Skeletal muscle tissue (tissue), 3 donors: ENCODE measurements at regions not wholly inside any gene's neighbourhood (a gene's known extent, or its start where the extent isn't known, plus 50 kb on each side); places are given as distances from the start of the nearest gene placed in this dataset.

Experiments
- H3K27ac ChIP-seq: one replicate; pipeline ENCODE4 v1.7.0; 2013; ENCODE audit warnings: mild to moderate bottlenecking, low read depth, low read length, inconsistent platforms
- H3K27me3 ChIP-seq, 3 donors: one replicate each; pipeline ENCODE4 v1.7.0; 2013; ENCODE audit warnings: low read length in 3 of 3; ENCODE audit not compliant: control insufficient read depth in 3 of 3, insufficient read depth in 3 of 3
- H3K36me3 ChIP-seq, 3 donors: one replicate each; pipeline ENCODE4 v1.7.0; 2013; ENCODE audit warnings: low read length in 3 of 3; ENCODE audit not compliant: control insufficient read depth in 3 of 3, insufficient read depth in 3 of 3
- H3K4me1 ChIP-seq, 3 donors: one replicate each; pipeline ENCODE4 v1.7.0; 2013; ENCODE audit warnings: low read length in 3 of 3, mild to moderate bottlenecking in 3 of 3; ENCODE audit not compliant: control insufficient read depth in 3 of 3, insufficient read depth in 3 of 3
- H3K4me3 ChIP-seq, 3 donors: one replicate each; pipeline ENCODE4 v1.7.0; 2013; ENCODE audit warnings: low read length in 3 of 3
- H3K9ac ChIP-seq, 3 donors: one replicate each; pipeline ENCODE4 v1.7.0; 2013; ENCODE audit warnings: low read length in 3 of 3, mild to moderate bottlenecking in 3 of 3, moderate library complexity in 2 of 3, low read depth in 1 of 3
- H3K9me3 ChIP-seq, 3 donors: one replicate each; pipeline ENCODE4 v1.7.0; 2013; ENCODE audit warnings: low read length in 3 of 3; ENCODE audit not compliant: control insufficient read depth in 3 of 3
- donor health status: Osteomylitis.

- Histone ChIP-seq H3K27ac (no peak overlapping the region), H3K9ac (peak overlapping the region in 1 of 3 donors; percentile 24), H3K36me3 (no peaks in the 10 kb centered on the region), H3K9me3 (no peaks in the 10 kb centered on the region), H3K4me1 (peaks cover 10 to 22% (median 16%) of the 10 kb centered on the region in 3 donors), H3K27me3 (no peaks in the 10 kb centered on the region), H3K4me3 (peak overlapping the region in 1 of 3 donors; percentile 8)
Measured at GRCh38 chr4:24260923-24261564, 323.3 kb downstream of the DHX15 start.

DNA sequence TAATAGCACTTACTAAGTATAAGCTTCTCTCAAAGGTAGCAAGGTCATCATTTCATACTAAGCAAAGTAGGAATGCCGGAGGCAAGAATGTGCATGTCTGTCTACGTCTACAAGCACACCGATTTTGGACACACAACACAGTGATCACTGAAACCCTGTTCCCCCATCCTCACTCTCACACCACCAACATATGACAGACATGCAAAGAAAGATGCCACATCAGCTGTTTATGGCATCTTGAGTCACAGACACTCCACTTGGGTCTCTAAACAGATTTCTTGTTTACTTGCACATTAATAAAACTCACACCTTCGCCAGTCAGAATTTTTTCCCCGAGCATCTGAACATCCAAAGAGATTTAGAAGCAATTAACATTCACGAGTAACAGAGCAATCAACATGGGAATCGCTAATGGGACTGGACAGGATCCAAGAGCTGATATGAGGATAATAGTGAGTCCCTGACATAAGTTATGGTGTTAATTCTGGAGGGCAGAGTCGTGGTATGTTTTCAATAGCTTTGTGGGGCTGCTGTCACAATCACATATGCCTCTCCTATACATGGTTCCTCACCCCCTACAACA, 324.1 kb downstream of the DHX15 start:
- Histone ChIP-seq H3K27me3 (no peaks in the 10 kb centered on the region), H3K9ac (no peak overlapping the region), H3K4me1 (peaks cover 6 to 21% (median 17%) of the 10 kb centered on the region in 3 donors), H3K9me3 (no peaks in the 10 kb centered on the region), H3K27ac (no peak overlapping the region), H3K4me3 (no peak overlapping the region), H3K36me3 (no peaks in the 10 kb centered on the region)

- H3K27ac ChIP-seq, result no peak overlapping the region
- no peak overlapping the region for H3K4me3 ChIP-seq
- H3K4me1 ChIP-seq, result peaks cover 6 to 14% (median 13%) of the 10 kb centered on the region in 3 donors
- H3K36me3 ChIP-seq, result no peaks in the 10 kb centered on the region
- no peaks in the 10 kb centered on the region for H3K27me3 ChIP-seq
- H3K9me3 ChIP-seq, result no peaks in the 10 kb centered on the region
- H3K9ac ChIP-seq, result no peak overlapping the region
Measured at GRCh38 chr4:24256547-24256946, 327.8 kb downstream of the DHX15 start.

GRCh38 chr4:24256066-24256465, 328.3 kb downstream of the DHX15 start:
- H3K27ac ChIP-seq, result no peak overlapping the region
- peak overlapping the region in 1 of 3 donors; percentile 24 for H3K9ac ChIP-seq
- no peaks in the 10 kb centered on the region for H3K9me3 ChIP-seq
- peaks cover 3 to 9% (median 9%) of the 10 kb centered on the region in 3 donors for H3K4me1 ChIP-seq
- H3K4me3 ChIP-seq, result peak overlapping the region in 1 of 3 donors; percentile 36
- H3K36me3 ChIP-seq, result no peaks in the 10 kb centered on the region
- H3K27me3 ChIP-seq, result no peaks in the 10 kb centered on the region

DNA sequence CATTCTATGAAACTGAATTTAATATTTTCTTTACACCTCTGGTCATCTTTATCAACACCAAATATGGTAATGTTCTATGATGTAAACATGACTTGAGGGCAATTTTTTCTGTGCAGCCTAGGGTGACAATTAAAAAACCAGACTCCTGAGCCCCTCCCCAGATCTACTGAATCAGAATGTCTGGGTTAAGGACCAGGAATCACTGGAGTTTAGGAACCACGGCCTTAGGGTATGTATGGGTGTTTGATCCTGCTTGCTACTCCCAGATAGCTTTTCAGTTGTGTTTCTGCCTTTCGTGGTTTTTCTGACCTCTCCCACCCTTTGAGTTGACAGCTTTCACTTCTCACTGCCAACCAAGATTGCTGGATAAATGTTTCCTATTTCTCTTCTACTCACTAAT, 332.2 kb downstream of the DHX15 start:
- Histone ChIP-seq H3K4me1 (peaks cover 20 to 28% (median 22%) of the 10 kb centered on the region in 3 donors), H3K27ac (no peak overlapping the region), H3K4me3 (no peak overlapping the region), H3K9me3 (no peaks in the 10 kb centered on the region), H3K27me3 (no peaks in the 10 kb centered on the region), H3K9ac (no peak overlapping the region), H3K36me3 (no peaks in the 10 kb centered on the region)

DNA sequence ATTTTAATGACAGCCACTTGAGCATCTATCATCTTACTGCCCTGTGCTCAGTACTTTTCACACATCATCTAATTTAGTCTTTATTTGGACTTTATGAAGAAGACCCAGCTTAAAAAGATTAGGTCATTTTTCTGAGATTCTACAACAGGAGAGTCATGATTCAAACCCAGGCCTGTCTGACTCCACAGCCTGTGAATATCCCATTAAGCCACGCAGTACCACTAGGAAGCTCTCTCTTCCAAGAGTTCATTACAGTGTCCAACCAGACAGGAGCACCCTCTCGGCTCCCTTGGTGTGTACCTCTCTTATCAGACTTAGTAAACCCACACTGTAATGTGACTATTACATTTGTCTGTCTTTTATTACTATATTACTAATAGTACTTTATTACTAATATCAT, 332.8 kb downstream of the DHX15 start:
- no peak overlapping the region for H3K9ac ChIP-seq
- no peaks in the 10 kb centered on the region for H3K36me3 ChIP-seq
- no peak overlapping the region for H3K4me3 ChIP-seq
- H3K4me1 ChIP-seq, result peaks cover 20 to 28% (median 22%) of the 10 kb centered on the region in 3 donors
- no peaks in the 10 kb centered on the region for H3K9me3 ChIP-seq
- no peaks in the 10 kb centered on the region for H3K27me3 ChIP-seq
- no peak overlapping the region for H3K27ac ChIP-seq

GRCh38 chr4:24249972-24250371, 334.4 kb downstream of the DHX15 start:
- H3K27me3 ChIP-seq, result no peaks in the 10 kb centered on the region
- H3K9me3 ChIP-seq, result no peaks in the 10 kb centered on the region
- peak overlapping the region; percentile 75 for H3K27ac ChIP-seq
- H3K9ac ChIP-seq, result no peak overlapping the region
- H3K36me3 ChIP-seq, result no peaks in the 10 kb centered on the region
- H3K4me1 ChIP-seq, result peaks cover 24 to 29% (median 28%) of the 10 kb centered on the region in 3 donors
- no peak overlapping the region for H3K4me3 ChIP-seq

DNA sequence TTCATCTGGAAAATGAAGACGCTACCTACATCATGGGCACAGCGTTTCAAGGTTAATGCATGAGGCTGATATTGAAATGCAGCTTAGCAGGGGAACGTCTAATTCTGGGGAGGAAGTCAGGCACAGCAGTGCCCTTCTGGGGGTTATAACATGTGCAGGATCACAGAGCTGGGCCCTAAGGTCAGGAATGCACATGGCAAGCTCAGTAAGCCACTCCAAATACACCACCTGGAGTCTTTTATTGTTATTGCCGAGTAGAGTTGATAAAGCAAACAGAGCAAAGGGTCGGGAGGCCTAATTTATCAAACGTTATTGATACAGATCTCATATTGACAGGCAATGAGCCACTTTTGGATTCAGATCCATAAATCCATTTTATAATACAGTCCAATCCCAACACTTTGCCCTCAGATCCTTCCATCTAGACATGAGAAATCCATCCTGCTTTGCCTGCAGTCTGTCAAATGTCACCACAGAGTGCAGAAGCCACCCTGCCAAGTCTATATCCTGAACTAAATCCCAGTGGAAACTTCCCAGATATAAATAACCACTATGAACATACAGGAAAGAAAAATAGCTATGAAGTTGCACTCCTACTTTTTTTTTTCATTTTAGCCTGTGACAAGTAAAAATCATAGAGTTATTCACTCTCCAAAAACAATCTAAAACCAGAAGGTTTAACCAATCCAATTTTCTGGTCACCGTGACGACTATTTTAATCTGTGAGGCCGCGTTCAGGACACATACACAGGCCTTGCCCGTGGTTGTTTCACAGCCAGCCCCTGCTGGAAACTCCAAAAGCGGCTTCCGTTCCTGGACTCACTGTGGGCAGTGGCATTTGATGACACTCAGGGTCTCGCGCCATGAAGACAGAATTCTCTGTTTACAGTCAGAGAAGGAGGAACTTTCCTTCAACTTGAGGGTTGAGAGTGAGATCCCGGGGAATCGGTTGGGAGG, 335.4 kb downstream of the DHX15 start:
- no peaks in the 10 kb centered on the region for H3K36me3 ChIP-seq
- H3K9ac ChIP-seq, result peak overlapping the region; percentile 57 to 66 (median 58)
- H3K27ac ChIP-seq, result peak overlapping the region; percentile 75
- H3K4me3 ChIP-seq, result peak overlapping the region; percentile 24 to 39 (median 37)
- no peaks in the 10 kb centered on the region for H3K27me3 ChIP-seq
- peaks cover 34 to 38% (median 37%) of the 10 kb centered on the region in 3 donors for H3K4me1 ChIP-seq
- no peaks in the 10 kb centered on the region for H3K9me3 ChIP-seq

DNA sequence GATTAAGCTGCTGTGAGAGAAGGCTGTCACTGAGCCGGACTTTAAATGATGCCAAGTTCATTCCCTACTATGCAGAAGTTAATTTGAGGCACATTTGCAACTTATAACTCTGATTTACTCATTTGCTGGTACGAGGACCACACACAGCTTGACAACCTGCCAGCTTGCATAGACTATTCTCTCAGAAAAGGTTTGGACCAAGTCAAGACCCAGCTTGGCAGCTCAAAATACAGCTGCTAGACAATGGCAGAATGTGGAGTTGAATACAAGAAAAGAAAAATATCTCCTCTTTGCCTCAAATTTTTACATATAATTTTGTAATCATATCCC, 338.9 kb downstream of the DHX15 start:
- peak overlapping the region in 2 of 3 donors; percentile 17 to 34 for H3K9ac ChIP-seq
- peaks cover 38 to 41% (median 40%) of the 10 kb centered on the region in 3 donors for H3K4me1 ChIP-seq
- peak overlapping the region in 1 of 3 donors; percentile 23 for H3K4me3 ChIP-seq
- no peaks in the 10 kb centered on the region for H3K9me3 ChIP-seq
- H3K36me3 ChIP-seq, result no peaks in the 10 kb centered on the region
- H3K27ac ChIP-seq, result peak overlapping the region; percentile 88
- H3K27me3 ChIP-seq, result no peaks in the 10 kb centered on the region
